Iris pigment epithelial cell (primary cell): ENCODE measurements at regions not wholly inside any gene's neighbourhood (a gene's known extent, or its start where the extent isn't known, plus 50 kb on each side); places are given as distances from the start of the nearest gene placed in this dataset.
A peak's percentile ranks its signal among the peaks of the same experiment; 100 is the strongest.

Source experiments
- DNase-seq: peaks from one replicate; pipeline ENCODE4 v3.0.0-alpha.2; 2011; ENCODE audit warnings: low read depth

DNA sequence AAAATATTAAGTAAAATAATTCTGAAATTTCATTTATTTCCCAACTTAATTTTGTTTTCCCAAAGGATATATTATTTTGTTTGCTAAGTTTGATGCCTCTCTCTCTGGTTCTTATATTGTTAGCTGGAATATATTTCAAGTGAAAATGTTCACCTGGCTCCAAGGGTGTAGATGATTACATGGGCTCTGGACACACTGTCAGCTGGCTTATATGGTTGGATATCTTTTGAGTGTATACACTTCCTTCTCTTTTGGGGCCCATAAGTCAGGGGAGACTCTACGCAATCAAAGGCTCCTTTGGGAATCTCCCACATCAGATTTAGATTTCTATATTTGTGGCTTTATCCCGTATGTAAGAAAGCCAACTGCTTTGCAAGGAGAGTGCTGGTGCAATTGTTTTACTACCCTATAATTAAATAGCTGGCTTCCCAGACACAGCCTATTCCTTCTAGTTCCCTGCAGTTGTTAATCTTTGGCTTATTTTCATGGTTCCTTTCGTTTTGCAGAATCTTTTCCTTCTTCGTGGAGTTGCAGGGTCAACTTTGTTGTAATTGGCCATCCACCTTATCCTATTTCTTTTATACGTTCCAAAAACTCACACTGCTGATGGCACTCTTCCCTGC lies 225.7 kb downstream of the DPH6 start:
- DNase-seq = no peak

DNA sequence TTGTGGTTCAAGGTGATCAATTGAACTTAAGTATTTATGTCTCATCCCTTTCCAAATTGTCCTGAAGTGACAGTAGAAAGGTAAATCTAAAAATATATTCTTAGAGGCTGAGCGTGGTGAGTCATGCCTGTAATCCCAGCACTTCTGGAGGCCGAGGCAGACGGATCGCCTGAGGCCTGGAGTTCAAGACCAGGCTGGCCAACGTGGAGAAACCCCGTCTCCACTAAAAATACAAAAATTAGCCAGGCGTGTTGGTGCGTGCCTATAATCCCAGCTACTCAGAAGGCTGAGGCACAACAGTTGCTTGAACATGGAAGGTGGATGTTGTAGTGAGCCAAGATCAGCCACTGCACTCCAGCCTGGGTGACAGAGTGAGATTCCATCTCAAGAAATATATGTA lies 226.6 kb downstream of the DPH6 start:
- no peak for DNase-seq

DNA sequence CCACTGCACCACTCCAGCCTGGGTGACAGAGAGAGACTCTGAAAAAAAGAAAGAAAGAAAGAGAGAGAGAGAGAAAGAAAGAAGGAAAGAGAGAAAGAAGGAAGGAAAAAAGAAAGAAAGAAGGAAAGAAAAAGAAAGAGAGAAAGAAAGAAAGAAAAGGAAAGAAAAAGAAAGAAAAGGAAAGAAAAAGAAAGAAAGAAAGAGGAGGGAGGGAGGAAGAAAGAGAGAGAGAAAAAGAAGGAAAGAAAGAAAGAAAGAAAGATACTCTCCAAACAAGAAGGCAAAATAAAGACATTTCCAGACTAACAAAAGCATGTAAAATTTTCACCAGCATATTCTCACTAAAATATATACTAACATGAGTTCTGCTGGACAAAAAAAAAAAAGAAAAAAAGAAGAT lies 228.7 kb downstream of the DPH6 start:
- no peak for DNase-seq

DNA sequence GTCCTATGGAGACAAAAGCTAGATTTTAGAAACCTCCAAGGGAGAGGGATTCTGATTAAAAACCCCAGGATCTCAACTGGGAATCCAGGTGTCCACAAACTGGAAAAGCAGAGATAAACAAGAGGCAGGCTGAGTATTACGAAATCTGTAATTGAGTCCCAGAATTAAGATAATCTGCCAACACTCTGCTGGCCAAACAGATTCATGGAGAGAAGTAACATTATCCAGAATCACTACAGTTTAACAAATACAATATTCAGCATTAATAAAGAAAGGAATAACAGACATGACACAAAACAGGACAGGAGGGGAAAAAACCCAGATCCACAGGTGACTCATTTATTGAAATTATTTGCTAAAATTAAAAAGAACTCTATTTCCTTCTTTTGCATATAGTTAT lies 227.2 kb upstream of the NANOGP8 start:
- no peak for DNase-seq

DNA sequence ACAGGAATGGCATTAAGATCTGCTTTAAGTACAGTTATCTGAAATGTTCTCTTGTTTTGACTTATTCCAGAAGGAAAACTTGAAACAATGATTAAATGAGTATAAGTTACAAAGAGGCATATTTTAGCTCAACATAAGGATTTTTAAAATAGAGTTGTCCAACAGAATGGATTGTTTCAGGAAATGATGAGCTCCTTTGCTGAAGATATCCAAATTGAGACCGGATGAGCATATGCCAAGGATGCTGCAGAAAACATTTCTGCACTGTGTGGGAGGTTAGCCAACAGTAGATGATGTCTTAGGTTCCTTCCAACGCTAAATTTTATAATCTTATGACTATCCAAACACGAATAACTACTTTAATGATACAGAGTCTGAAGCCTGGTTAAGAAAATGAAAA lies 226.5 kb upstream of the NANOGP8 start:
- no peak for DNase-seq

DNA sequence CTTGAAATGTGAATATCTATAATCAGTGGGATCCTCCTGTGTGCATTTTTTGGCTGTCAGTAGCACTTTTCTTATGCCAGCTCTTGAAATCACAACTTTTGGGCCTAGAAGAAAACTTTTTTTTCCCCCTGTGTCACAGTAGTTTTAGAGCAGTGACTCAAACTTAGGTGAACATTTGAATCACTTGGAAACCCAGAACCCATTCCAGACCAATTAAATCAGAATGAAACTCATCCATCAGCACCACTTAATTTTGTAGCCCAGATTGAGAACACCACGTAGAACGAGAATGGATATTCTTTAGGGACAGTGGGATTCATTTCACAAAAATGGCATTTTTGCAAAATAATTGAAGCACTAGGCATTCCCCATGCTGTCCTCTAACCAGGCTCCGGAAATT lies 224.8 kb upstream of the NANOGP8 start:
- peak; percentile 49 for DNase-seq

DNA sequence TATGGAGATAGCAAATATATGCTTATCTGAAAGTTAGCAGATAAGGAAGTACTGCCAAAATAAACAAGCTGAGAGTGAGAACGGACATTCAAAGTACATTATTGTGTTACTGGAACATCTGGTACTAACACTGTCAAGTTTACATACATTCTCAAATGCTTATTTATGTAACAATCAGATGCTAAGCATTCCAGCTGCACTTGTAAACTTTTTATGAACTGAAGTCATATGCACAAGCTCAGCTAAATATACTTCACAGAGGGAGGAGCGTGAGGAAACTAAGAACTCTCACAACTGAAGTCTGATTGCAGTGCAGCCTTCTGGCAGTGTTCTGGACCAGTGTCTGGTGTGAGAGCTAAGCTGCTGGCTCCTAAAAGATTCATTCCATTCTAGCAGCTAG lies 223.7 kb upstream of the NANOGP8 start:
- peak; percentile 99 for DNase-seq

DNA sequence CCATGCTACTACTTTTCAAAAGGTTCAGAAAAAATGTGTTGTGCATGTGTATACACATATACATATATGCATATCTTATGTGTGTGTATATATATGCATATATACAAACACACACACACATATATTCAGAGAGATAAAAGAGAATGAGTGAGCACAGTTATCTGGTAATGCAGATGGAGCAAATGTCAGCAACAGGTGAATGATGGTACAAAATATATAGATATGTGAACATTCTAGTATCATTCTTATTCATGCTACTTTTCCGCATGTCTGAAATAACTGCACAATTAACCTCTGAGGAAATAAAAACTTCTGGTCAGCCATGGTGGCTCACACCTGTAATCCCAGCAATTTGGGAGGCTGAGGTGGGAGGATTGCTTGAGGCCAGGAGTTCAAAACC lies 222.6 kb upstream of the NANOGP8 start:
- no peak for DNase-seq

DNA sequence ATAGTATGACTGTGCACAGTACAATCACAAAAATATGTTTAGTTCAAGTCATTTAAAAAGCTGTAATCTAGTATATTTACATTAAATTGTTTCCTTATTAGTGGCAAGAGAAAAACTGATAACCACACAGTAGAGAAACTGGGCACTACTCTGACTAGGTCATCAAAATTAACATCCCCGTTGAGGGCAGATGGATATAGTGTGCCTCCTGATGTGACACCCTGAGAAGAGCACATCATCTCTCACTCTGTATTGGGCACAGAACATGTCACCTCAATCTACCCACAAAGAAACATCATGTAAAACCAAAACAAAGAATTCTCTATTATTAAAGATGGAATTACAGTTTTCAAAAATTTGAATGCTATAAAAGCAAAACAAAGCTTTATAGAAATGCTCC lies 221.9 kb upstream of the NANOGP8 start:
- DNase-seq = no peak

DNA sequence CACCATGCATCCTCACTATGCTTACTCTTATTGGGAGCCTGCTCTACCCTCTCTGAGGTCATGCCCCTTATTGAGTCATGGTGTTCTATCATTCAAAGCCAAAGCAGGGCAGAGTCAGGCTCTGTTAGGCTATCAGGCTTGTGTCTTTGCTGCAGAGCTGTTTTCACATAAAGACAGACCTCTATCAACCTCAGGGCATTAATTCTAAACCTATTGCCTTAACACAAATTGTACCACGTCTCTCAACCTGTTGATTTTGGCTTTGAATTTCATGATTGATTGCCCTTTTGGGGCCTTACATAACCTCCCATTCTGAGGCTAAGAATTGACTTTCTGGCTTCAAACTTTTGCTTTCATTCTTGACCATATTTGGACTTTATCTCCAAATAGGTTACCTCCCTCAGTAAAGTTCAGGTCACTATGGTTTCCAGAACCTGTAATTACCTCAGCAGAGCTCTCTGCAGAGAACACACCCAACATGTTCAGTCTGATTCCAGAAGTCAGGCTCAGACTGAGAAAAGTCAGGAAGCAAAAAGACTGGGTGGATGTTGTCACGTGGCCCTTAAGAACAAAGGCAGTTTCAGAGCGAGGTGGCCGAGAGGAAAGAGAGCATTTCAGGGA lies 221.4 kb upstream of the NANOGP8 start:
- DNase-seq = peak; percentile 85

DNA sequence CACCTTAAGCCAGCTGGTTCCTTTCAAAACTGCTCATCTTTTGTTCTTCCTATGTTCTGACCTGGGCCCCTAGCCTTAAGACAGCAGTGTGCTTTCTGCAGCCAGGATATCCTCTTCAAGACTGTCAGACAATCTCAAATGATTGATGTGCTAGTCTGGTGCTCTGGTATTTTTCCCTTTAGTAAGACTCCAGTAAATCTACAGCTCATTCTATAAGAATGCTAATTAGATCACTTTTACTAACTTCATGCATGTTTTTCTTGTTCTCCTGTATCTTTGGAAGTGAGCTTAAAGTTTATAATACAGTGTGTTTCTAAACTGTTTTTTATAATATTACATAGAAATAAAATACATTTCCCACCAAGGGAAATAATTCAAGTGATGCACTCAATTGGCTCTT lies 220.9 kb upstream of the NANOGP8 start:
- DNase-seq = peak; percentile 92

DNA sequence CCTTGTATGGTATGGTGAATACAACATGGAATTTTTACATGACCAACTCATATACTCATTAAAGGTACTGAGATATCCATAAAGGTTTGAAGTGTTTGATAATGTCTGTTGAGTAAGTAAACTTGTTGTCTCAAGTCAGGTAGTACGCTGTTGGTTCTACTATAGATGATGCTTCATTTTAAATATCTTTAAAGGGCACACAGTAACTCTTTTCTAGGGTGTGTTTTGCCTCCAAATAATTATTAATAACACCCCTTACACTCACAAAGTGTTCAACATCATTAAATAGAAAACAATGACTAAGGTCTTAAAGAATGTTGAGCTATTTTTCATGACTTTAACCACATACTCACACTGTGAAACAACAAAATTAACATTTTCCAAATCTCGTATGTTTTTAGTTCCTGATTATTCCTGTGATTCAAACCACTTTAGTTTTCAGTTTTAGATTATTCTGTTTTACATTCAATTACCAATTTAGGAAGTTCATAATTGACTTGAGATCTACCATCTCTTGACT lies 220.0 kb upstream of the NANOGP8 start:
- DNase-seq = peak; percentile 33

DNA sequence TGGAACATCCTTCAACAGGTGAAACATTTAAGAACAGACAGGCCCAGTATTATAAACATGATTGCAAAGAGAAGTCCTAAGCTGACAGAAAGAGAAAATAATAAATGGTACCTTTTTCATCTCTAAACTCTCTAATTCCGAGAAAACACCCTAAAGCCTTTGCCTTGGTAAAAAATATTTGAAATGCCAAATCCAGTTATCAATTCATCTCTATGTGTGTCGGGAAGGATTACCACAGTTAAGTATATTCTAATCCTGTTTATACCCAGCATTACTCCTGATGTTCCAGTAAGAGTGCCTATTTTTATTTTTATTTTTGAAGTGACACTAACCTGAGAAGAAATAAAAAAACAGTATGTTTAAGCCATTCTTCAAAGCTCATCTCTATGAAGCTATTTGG lies 219.3 kb upstream of the NANOGP8 start:
- peak; percentile 19 for DNase-seq

DNA sequence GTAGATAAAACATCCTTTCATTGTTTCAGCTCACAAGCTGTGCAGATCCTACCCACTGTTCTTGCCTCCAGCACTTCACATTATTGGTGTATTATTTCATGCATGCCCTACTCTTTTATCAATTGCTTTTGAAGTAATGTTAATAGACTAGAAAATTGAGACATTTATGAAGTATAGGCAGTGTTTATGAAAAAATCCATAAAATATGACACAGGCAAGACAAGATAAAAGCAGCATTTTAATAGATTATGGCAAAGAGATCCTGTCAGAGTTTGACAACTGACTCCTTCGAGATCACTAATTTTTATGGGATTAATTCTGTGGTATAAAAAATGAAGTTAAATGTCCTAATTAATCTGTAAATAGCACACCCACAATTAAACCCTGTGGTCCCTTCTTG lies 217.2 kb upstream of the NANOGP8 start:
- DNase-seq = no peak

DNA sequence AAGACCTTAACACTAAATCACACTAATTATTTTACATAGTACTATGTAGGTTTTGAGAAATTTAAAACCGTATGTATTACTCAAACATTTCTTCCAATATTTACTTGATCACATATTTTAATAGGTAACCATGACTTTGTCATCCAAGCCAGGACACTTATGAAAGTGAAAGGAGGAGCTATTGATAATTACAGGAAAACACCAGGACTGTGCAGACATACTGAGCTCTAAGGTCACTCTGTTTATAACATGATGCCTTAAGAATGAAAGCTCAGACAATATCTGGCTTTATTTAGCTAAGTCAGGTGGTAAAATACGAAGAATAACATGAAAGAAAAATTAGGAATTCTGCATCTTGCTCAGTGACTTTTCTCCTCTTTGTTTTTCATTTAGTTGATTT lies 216.0 kb upstream of the NANOGP8 start:
- no peak for DNase-seq

DNA sequence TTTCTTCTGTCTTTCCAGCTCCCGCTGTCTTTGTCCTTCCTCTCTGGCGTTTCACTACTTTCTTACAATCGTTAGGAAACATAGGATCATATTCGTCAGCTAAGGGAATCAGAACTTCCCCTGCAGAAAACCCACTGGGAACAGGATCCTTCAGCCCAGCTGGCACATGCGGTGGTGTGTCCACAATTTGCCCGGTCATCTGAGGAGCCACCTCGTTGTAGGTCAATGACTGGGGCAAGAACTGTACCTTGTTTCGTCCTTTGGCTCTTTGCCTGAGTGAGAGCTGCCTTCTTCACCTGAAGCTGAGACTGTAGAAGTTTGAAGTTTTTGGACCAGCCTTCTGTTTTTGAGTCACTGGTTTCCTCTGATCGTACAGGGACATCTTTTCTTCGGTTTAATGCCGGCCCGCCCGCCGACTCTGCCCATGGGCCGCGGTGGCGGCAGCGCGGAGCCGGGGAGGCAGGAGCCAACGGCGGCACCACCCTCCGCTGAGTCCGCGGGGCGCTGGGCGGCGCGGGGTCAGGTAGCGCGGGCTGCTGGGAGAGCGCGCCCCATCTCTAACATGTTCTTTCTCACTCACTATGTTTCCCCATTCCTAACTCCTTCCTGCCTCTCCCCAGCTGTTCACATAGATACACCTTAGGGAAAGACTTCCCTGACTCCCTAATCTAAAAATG lies 214.1 kb upstream of the NANOGP8 start:
- DNase-seq = no peak

DNA sequence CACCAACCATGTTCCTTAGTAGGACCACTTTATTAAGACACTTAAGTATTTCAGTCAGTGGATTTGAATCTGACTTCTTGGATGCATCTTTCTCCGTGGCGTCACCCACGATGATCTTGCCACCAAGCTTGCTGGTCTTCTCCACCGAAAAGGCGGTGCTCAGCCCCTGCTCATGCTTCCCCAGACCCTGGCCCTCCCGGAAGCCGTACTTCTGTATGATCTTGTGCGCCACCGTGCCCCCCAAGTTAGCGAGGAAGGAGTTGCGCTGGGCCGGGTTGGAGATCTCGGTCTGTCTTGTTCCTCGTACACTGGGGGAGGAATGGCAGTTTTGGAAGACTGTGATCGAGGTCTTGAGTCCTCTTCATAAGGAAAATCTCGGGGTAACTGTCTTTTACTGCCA lies 213.4 kb upstream of the NANOGP8 start:
- no peak for DNase-seq

DNA sequence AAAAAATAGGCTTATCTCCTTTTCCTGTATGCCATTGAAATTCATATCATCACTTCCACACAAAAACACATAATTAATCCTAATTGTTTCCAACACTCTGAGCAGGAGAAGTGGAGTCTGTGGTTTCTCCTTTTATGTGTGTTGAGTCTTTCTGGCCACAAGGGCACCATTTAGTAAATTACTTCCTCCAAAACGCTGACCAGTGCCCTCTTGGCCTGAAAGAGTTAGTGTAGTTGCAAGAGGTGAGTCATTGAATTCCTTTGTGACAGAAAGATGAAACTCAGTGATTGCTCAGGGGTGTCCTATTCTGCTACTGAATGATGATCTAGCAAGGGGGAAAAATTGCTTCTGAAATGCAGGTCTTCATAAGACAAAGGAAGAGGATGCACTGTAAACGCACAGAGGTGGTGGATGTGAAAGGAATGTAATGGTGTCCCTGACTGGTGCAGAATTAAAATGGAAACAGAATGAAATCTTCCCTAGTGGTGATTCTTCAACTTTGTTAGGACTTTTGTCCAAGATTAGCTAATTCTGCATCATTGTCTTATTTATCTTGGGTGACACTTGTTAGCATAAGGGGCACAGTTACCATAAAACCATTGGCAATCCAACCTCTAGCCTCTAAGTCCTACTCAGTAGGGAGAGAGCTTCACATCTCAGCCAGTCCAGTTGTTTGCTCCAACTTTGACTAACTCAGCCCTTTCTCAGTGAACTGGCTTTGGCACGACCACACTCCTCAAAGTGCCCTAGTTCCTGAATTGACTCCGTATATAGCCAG lies 208.4 kb upstream of the NANOGP8 start:
- DNase-seq = peak; percentile 83

DNA sequence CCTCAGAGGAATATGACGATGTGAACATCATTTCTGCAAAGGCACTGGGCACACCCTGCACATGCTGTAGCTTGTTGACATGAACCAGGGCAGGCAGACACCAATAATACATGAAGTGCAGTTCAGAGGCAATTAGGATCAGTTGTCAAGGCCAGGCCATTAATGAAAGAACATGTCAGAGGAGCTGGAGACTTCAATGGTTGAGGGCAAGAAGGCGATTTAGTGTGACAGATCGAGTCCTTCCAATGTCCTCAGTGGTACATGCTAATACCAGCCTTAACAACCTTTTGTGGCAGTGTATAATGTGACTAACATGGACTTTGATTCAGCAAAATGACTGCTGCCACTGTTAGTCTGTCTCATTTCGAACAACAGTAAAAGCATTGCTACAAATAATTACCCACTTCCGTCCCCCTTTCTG lies 205.2 kb upstream of the NANOGP8 start:
- DNase-seq = no peak

DNA sequence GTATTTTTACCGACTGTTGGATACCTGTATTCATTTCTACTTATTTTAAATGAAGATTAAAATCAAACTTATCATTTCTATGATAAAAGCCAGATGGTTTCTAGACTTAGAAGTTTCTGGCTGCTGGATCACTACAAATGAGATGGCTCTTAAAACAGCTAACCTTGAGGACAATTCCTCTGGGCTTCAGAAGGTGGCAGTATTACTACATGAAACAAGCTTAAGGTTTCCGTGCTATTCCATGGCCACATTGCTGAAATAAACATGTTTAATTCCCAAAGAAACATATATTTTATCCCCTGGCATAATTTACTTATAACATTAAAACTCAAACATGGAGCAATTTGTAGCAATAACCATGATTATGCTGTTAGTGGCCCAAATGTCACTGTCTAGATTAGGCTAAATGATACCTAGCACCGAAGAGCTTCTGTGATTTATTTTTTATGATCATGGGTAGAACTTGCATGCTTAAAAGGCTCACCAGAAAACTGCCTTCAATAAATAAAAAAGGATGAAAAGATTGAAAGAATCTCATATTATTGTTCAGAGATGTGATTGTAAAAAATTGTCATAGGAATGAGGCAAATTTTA lies 204.0 kb upstream of the NANOGP8 start:
- DNase-seq = peak; percentile 78

DNA sequence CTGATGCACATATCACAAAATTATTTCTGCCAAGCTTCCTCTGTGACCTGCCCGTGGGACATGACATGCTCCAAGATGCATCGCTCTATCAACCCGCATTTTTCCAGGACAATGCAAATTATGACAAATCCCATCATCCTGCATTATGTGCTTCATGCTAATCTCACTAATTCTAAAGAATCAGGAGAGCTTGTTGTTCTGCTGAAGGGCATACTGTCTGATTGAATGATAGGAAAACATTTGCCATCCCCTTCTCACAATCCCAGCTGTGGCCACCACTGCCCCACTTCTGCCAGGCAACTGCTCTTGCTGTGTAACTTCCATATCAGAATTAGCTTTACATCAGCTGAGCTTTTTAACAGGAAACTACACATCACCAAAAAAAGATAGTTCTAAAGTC lies 203.5 kb upstream of the NANOGP8 start:
- no peak for DNase-seq

DNA sequence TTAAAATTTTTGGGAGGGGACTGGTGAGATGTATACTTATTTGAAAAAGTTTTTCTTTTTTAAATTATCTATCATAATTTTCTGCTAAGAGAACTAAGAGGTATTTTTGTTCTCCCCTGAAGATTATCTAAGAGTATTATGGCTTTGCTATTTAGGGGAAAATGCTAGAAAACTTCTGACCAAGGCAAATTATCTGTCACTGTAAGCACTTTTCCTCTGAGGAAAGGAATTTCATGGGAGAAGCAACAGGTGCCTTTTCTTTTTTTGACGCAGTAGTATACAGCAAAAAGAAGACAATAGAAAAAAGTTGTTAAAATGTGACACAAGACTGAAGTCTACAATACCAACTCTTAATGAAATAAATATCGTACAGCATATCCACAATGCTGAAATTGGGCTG lies 201.6 kb upstream of the NANOGP8 start:
- no peak for DNase-seq
